Dedifferentiated amniotic fluid mesenchymal stem cell (primary cell): ENCODE measurements at regions not wholly inside any gene's neighbourhood (a gene's known extent, or its start where the extent isn't known, plus 50 kb on each side); places are given as distances from the start of the nearest gene placed in this dataset.
A peak's percentile ranks its signal among the peaks of the same experiment; 100 is the strongest.
"Not testable (repeated sequence)": the region's sequence is repeated elsewhere in the genome, so short reads cannot be mapped to it uniquely, and the experiment has no call there.

ENCODE experiments used
- DNase-seq: peaks from one replicate; pipeline ENCODE4 v3.0.0-alpha.2; 2016; ENCODE audit errors: extremely low spot score

DNA sequence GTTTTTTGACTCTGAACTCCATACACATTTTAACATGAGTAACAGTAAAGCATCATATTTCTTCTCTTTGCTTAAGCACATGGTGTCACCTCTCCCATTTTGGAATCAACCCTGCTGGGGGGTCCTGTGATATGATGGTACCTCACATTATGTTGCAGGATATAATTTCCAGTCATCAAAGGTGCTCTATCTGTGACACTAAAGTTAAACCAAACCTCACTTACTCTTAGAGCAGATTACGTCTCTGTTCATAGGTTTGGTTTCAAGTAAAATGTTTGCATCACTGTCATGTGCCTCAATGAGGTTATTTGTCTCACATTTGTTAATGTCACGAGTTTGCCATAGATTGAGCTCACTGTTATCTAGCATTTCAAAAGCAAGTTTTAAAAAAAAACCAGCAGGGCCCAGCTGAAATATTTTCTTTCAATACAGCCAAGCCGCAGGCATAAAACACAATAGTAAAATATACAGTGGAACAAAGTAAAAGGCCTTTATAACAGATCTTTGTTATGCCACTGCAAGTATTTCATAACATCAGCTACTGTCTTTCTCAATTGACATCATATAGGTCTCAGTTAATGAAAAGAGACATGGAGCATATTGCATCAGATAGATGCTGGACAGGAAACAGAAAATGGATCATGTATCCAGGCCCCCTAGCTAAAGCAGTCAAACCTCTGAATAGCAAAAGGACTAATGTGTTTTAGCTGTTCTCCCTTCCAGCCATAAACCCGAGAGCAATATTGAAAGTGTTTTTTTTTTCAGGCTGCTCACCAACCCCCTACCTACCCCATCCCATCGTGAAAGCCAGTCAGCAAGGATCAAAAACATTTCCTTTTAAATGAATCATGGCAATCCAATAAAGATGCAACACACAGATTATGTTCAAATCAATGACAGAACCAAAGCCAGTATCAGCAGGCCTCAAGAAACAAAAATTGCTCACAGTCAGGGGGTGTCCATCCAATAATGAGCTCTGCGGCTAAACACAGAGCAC lies 182.1 kb upstream of the ITGA1 start:
- DNase-seq, result no peak

DNA sequence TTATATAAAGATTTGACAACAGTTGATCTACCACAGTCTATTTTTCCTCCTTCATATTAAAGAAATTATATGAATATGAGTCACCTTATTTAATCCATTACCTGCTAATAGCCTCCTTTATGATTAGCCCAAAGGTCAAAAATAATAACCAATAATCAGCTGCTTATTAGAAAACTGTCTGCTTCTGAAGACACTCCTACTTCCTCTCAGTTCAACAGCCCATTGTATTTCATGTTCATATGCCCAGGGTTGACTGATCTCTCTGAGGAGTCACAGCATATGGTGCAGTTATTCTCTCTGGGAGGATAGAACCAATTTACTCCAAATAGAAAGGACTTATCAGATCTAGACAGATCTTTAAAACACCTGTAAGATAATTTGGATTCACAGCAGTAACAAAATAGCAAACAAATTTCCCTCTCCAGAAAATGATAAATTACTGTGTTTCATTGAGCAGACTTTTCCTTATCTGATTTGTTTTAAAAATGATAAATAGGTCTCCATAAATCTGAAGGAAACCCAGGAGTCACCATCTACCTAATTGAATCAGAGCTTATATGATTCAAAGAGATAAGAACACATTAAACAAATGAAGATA lies 180.4 kb upstream of the ITGA1 start:
- no peak for DNase-seq

DNA sequence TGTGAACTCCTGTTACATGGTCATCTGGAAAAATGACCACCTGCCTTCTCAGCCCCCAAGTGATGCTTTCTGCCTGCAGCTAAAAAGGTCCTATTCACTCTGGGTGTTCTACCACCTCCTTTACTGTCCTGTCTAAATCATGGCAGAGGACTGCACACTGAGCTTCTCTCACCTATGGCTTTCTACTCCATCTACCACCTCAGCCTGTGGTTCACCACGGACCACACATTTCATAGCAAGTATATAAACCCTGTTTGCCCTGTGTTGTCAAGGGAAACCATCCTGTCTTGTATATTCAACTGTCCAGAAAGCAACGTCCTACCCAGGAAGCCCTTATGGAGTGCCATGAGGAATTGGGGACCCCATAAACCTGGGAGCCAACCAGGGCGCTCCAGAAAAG lies 167.4 kb upstream of the ITGA1 start:
- DNase-seq, result no peak

DNA sequence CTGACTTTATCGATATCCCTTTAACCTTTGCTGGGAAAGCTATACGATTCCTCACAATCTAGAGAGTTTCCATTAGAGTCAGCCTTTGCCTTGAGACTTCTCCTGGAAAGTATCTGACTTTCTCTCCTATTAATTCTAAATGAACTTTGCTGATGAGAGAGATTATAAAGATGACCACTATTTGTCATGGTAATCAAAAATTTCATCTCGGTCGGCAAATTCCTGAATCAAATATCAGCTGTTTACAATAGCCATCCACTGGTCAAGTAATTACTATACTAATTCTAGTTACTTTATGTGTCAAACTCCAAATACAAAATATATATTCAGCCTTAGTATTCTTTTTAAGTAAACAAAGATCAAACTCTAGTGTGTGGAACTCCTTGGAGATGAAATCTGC lies 164.4 kb upstream of the ITGA1 start:
- DNase-seq, result no peak

DNA sequence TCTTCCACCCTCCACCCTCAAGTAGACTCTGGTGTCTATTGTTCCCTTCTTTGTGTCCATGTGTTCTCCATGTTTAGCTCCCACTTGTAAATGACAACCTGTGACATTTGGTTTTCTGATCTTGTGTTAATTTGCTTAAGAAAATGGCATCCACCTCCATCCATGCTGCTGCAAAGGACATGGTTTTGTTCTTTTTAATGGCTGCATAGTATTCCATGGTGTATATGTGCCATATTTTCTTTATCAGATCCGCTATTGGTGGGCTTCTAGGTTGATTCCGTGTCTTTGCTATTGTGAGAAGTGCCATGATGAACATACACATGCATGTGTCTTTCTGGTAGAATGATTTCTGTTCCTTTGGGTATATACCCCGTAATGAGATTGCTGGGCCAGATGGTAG lies 163.4 kb upstream of the ITGA1 start:
- DNase-seq, result no peak

DNA sequence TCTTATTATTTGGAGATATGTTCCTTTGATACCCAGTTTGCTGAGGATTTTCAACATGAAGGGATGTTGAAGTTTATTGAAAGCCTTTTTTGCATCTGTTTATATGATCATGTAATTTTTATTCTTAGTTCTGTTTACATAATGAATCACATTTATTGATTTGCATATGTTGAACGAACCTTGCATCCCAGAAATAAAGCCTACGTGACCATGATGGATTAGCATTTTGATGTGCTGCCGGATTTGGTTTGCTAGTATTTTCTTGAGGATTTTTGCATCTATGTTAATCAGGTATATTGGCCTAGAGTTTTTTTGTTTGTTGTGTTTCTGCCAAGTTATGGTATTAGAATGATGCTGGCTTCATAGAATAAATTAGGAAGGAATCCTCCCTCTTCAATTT lies 161.4 kb upstream of the ITGA1 start:
- DNase-seq, result no peak

DNA sequence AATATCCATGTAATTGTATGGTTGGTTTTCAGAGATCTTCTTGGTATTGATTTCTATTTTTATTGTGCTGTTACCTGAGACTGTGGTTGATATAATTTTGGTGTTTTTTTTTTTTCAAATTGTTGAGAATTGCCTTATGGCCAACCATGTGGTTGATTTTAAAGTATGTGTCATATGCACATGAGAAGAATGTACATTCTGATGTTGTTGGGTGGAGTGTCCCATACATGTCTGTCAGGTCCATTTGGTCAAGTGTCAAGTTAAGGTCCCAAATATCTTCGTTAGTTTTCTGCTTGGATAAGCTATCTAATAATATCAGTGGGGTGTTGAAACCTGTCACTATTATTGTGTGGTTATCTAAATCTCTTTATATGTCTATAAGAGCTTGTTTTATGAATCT lies 160.0 kb upstream of the ITGA1 start:
- no peak for DNase-seq

DNA sequence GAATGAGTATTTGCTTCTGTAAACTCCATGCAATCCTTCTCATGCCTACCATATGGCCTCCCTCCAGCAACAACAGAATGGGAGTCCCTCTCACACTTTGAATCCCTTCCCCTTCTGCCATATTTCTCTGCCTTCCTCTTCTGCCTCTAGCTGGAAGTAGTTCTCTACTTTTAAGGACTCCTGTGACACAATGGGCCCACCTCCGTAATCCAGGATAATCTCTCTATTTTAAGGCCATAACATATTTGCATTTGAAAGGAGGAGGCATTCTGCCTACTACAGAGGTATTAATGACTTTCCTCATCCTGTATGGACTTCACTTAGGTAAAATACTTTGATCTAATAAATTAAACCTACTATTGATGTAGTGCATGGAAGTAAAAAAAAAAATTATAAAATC lies 155.4 kb upstream of the ITGA1 start:
- no peak for DNase-seq

DNA sequence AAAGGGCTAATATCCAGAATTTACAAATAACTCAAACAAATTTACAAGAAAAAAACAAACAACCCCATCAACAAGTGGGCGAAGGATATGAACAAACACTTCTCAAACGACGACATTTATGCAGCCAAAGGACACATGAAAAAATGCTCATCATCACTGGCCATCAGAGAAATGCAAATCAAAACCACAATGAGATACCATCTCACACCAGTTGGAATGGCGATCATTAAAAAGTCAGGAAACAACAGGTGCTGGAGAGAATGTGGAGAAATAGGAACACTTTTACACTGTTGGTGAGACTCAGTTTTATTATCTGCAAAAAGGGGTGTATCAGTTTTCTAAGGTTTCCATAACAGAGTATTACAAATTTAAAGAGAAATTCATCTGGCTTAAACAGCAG lies 153.5 kb upstream of the ITGA1 start:
- DNase-seq, result not testable (repeated sequence)

DNA sequence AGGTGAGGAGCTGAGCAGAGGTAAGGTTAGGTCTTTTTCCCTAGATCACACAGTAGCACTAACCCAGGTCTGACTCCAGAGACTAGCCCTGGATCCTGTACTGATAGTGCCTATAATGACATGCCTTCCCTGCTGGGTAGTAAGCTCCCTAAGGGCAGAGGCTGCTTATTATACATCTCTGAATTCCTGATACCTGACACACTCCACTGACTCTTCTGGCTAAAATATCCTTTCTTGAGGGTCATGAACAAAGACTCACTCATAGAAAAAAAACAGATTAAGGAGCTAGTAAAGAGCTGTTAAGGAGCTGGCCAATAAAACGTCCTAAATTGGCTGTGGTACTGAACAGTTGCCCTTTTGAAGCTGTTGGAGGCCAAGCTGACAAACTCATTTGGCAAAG lies 149.0 kb upstream of the ITGA1 start:
- no peak for DNase-seq

DNA sequence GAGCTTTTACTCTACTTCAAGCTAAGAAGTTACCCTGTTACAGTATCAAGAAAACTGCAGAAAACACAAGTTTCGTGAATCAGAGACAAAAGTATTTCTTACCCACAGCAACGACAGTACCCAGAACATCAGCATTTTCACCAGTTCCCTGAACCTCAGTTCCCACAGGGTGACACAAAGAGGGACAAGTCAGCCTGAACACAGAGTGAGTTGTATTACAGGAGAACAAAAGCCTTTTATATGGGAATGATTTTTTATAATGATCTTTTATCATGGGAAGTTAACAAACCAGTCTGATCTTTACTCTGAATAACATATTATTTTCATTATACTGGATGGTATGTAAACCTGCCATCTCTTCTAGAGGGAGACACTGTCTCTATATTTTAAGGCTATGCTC lies 139.0 kb upstream of the ITGA1 start:
- DNase-seq, result no peak

DNA sequence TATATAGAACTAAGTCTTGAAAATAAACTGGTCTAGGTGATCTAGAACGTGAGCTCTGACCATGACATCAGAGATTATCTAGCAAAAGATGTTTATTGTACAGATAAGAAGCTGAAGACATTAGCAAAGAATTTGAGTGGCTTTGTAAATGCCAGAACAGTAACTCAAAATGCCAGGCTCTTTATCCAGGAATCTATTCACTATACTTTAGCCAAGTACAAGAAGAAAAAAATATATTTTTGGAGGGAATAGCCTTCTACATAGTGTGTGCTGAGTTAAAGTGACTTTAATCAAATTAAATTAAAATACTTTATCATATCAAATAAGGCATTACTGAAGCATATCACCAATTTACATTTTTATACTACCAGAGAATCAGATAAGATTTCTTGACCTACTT lies 132.6 kb upstream of the ITGA1 start:
- DNase-seq, result no peak

DNA sequence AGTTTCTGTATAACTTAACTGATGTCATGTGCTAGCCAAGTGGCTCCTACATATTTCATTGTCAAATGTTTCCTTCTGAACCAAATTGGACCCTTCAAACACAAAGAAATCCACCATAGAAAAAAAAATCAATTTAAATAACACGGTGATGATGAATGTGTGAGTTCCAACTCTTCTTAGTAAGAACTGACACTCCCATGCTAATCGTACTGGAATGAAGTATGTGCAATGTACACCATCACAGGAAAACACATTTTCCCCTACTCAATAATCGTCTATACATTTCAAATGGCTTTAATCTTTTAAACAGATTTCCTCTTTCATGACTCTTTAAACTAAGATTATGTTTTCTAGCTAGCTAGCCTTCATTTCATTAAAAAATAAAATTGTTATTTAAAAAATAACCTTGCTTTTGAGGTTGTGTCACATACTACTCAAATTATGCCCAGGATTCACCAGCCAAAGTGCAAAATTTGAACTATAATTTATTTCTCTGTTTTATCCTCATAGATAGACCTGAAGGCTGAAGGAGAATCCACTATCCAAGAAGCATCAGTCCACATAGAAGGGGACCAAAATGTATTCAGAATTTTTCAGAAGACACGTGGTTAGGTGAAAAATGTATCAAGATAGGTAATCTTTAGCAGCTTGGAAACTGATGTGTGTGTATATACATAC lies 131.0 kb upstream of the ITGA1 start:
- no peak for DNase-seq

DNA sequence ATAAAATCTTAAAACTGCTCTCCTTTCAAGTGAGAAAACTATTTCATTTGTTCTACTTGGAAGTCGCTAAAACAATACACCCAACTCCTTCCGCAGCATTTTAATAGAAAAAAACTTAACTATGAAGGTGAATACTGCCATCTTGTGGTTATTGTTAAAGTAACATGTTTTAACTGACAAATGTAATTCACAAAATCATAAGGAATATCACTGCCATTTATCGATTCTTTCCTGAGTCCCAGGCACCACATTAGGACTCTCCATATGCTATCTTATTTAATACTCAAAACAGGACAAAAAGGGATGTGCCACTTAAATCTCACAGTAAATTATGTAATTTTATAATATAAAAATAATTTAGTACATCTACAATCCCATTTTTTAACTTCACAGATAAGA lies 130.5 kb upstream of the ITGA1 start:
- peak; percentile 55 for DNase-seq

DNA sequence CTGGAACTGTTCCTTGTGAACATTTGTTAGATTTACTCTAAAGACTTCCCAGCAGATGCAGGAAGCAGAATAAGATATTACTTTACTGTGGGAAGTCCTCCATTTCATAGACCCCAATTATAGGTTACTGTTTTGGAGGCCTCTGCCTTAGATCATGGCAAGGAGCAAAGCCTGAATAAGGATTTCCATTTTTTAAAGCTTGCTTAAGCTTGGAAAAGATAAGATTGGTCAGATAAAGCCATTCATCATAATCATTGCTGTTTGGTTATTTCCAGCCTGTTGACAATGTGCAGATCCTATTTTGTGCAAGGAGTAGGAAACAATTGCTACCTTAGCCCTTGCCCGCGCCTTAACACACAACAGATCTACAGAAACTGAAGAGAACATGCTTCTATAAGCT lies 129.5 kb upstream of the ITGA1 start:
- no peak for DNase-seq

DNA sequence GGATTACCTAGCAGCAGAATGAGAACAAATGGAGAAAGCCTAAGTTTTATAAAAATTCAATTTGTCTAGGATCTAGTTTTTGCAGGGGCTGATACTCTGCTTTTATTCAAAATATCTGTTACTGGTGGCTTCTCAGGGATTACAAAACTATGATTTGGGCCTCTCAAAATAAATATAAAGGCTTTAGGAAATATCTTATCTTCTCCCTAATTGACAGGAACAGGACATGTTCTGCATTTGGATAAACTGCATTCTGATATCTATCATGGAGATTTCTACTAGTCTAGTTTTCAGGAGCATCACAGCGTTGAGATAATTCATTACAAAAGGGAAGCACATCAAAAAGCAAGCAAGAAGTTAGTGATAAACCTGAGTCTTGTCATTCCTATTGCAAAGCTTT lies 127.1 kb upstream of the ITGA1 start:
- no peak for DNase-seq

DNA sequence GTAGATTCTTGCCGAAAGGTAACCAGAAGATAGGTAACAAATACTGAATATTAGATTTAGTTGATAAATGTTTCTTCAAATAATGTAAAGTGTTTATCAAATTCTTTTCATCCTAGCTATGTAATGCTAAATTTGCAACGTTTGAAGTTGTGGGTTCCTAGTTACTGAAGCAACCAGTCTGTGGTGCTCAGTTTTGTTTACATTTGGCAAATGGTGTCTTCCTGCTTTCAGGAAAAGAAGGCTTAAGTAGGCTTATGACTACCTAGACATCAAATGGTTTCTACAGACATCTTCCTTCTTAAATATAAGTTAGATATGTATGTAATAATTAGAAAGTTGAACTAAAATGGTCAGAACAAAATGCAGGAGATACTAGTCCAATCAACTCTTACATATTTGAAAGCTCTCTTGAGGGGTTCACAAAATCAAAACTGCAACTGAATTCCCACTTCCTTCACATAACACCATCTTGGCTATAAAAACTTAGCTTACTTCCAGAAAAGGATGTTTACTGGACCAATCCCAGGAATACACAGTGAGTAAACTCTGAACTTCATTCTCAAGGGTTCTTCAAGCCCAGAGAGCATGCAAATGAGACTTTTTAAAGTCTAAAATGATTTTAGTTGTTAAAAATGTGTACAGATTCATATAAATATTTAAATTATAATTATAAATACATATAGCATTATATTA lies 125.7 kb upstream of the ITGA1 start:
- no peak for DNase-seq

DNA sequence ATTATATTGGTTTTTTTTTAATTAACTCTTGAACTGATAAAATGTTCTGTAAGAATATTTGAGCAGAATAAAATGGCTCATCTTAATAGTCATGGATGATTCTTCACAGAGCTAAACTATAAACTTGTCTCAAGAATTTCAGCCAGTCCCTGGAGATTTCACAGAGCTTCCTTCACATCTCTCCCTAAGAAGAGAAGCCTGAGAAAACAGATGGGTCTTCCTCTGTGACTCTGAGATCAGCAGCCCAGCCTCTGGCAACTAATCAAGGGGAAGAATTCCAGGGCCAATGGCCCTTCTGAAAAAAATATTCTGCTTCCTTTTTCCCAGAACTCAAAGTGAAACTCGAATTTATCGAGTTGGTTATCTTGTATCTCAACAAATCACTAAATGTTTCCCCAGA lies 122.2 kb upstream of the ITGA1 start:
- no peak for DNase-seq

DNA sequence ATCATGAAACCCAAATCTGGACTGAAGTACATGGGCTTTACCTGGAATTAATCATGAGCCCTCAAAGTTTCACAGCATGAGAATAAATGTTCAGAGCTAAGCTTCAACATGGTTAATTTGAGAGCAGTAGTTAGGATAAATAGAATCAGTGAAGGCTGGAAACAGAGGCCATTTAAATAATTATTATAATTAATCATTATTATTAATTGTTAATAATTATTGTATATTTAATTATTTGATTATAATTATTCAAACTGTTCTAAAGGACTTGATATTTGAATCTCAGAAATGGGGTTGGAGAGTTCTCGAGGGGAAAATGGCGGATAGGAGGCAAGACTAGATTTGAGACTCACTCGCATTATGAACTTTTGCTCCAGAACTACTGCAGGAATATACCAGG lies 119.6 kb upstream of the ITGA1 start:
- DNase-seq, result no peak

DNA sequence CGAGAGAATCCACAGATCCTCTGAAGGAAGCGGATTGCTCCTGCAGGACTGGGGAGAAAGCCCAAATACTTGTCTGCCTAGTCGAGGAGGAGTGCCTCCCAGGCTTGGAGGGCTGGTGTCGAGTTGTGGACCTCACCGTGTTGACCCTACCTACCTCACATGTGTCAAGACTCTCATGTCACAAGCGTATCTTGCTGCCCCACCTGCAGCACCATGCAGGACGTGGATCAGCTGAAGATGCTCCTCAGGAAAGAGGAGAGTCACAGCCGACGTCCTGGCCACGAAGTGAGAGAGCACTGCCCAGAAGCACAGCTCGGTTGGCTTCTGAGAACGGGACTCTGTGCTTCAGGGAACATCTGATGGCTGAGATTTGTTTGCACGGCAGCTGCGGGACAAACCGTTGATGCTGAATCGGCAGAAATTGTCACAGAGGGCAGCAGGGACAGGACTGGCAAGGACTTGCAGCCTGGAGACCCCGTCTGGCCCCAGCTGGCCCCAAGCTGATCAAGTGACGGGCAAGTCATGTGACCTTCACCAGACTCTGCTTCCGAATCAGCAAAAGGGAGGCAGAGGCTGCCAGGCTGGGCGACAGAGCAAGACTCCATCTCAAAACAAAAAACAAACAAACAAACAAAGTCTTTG lies 119.1 kb upstream of the ITGA1 start:
- no peak for DNase-seq

DNA sequence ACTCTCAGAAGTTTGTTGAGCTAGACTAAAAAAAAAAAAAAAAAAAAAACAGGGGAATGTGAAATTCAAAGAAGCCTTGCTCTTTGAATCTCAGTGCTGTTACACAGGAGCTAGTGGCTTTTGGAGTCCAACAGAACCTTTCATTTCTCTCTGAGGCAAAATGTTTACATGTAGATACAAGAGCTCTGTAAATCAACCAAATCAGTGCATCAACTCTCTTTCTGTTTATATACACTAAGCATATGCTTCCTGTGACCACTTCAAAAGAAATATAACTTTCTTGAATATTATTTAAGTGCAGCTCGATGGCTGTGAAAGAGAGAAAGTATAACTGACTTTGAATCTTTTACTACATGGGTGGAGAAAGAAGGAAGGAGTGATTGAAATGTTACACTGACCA lies 115.3 kb upstream of the ITGA1 start:
- no peak for DNase-seq

DNA sequence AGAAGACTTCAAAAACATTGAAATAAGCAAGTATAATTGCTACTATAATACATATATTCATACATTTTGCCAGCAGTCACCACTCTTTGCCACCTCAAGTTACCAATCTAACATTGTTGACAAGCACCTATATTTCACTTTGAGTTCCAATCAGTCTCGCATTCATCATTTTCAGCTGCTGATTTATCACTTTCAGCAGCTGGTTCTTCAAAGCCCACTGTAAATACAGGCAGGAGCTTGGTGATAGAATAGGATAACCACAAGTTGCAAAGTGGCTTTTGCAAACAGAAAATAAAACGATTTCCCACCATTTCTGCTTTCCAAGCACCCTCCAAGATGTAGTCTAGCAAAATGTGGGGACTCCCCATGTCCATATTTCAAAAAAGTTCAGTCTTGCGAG lies 114.2 kb upstream of the ITGA1 start:
- no peak for DNase-seq
